Liver (tissue), 8 donors: ENCODE measurements at regions not wholly inside any gene's neighbourhood (a gene's known extent, or its start where the extent isn't known, plus 50 kb on each side); places are given as distances from the start of the nearest gene placed in this dataset.

Experiments
- DNase-seq: peaks from one replicate; pipeline ENCODE4 v3.0.0-alpha.2; 2017; ENCODE audit warnings: low spot score
- H3K27ac ChIP-seq, 2 donors: one replicate each; pipeline ENCODE4 v1.7.0; 2013; ENCODE audit warnings: inconsistent platforms in 2 of 2, low read length in 2 of 2, control low read depth in 1 of 2, low read depth in 1 of 2, mild to moderate bottlenecking in 1 of 2
- H3K27me3 ChIP-seq, 4 donors: one replicate each; pipeline versions ENCODE4 v1.6.1 to v1.7.0; 2013; ENCODE audit warnings: low read length in 3 of 4, inconsistent platforms in 1 of 4, mild to moderate bottlenecking in 1 of 4, moderate library complexity in 1 of 4; ENCODE audit not compliant: control insufficient read depth in 4 of 4, insufficient read depth in 4 of 4
- H3K36me3 ChIP-seq, 4 donors: one replicate each; pipeline versions ENCODE4 v1.6.1 to v1.7.0; 2013; ENCODE audit warnings: low read length in 3 of 4, mild to moderate bottlenecking in 3 of 4, low read depth in 1 of 4, moderate library complexity in 1 of 4; ENCODE audit not compliant: control insufficient read depth in 4 of 4, insufficient read depth in 3 of 4
- H3K4me1 ChIP-seq, 4 donors: one replicate each; pipeline versions ENCODE4 v1.6.1 to v1.7.0; 2013; ENCODE audit warnings: low read length in 3 of 4, mild to moderate bottlenecking in 3 of 4, moderate library complexity in 1 of 4; ENCODE audit not compliant: control insufficient read depth in 4 of 4, insufficient read depth in 4 of 4
- H3K4me3 ChIP-seq, 3 donors: one replicate each; pipeline versions ENCODE4 v1.6.1 to v1.7.0; 2013; ENCODE audit warnings: low read length in 3 of 3, control low read depth in 1 of 3, low read depth in 1 of 3, mild to moderate bottlenecking in 1 of 3
- H3K9ac ChIP-seq, 2 donors: one replicate each; pipeline ENCODE4 v1.7.0; 2013; ENCODE audit warnings: low read length in 2 of 2, mild to moderate bottlenecking in 2 of 2, moderate library complexity in 2 of 2, control low read depth in 1 of 2, low read depth in 1 of 2
- H3K9me3 ChIP-seq, 4 donors: one replicate each; pipeline versions ENCODE4 v1.6.1 to v1.7.0; 2013; ENCODE audit warnings: low read length in 3 of 4; ENCODE audit not compliant: control insufficient read depth in 4 of 4
- CTCF ChIP-seq: fragments of 150-350 bp; IDR thresholded peaks from 2 replicates; pipeline ENCODE4 v1.5.1; 2017; ENCODE audit warnings: improper control_type of control experiment, low read depth, low read length; ENCODE audit not compliant: missing input control
- EGR1 ChIP-seq, 2 donors: IDR thresholded peaks; 2 replicates each; pipeline ENCODE4 v1.6.1; 2016 to 2018; ENCODE audit warnings: antibody characterized with exemption in 2 of 2, low read depth in 2 of 2
- FOXA1 ChIP-seq: IDR thresholded peaks from 2 replicates; pipeline ENCODE4 v1.6.1; 2016; ENCODE audit warnings: antibody characterized with exemption
- FOXA2 ChIP-seq: IDR thresholded peaks from 2 replicates; pipeline ENCODE4 v1.6.1; 2016; ENCODE audit warnings: antibody characterized with exemption
- GABPA ChIP-seq, 2 donors: IDR thresholded peaks in 1 of 2; conservative IDR thresholded peaks in 1 of 2; 2 replicates each; pipeline ENCODE4 v1.6.1; 2016; ENCODE audit warnings: antibody characterized with exemption in 2 of 2, mild to moderate bottlenecking in 1 of 2, moderate library complexity in 1 of 2
- HNF4A ChIP-seq, 2 donors: conservative IDR thresholded peaks; 2 replicates each; pipeline ENCODE4 v1.6.1; 2016; ENCODE audit warnings: antibody characterized with exemption in 2 of 2, mild to moderate bottlenecking in 2 of 2
- HNF4G ChIP-seq: IDR thresholded peaks from 2 replicates; pipeline ENCODE4 v1.6.1; 2016; ENCODE audit warnings: antibody characterized with exemption
- JUND ChIP-seq, 2 donors: IDR thresholded peaks; 2 replicates each; pipeline ENCODE4 v1.6.1; 2016; ENCODE audit warnings: antibody characterized with exemption in 2 of 2
- NR2F2 ChIP-seq: IDR thresholded peaks from 2 replicates; pipeline ENCODE4 v1.6.1; 2016; ENCODE audit warnings: antibody characterized with exemption
- RAD21 ChIP-seq, 2 donors: IDR thresholded peaks; 2 replicates each; pipeline ENCODE4 v1.6.1; 2016; ENCODE audit warnings: antibody characterized with exemption in 2 of 2, mild to moderate bottlenecking in 2 of 2
- RXRA ChIP-seq, 2 donors: IDR thresholded peaks; 2 replicates each; pipeline ENCODE4 v1.6.1; 2017 to 2018; ENCODE audit warnings: antibody characterized with exemption in 2 of 2, mild to moderate bottlenecking in 1 of 2
- SP1 ChIP-seq: IDR thresholded peaks from 2 replicates; pipeline ENCODE4 v1.6.1; 2018; ENCODE audit warnings: antibody characterized with exemption, mild to moderate bottlenecking
- TAF1 ChIP-seq: conservative IDR thresholded peaks from 2 replicates; pipeline ENCODE4 v1.6.1; 2016; ENCODE audit warnings: antibody characterized with exemption, mild to moderate bottlenecking
- YY1 ChIP-seq: IDR thresholded peaks from 2 replicates; pipeline ENCODE4 v1.6.1; 2016; ENCODE audit warnings: antibody characterized with exemption, mild to moderate bottlenecking
- ZBTB33 ChIP-seq: IDR thresholded peaks from 2 replicates; pipeline ENCODE4 v1.6.1; 2016; ENCODE audit warnings: antibody characterized with exemption
- WGBS: extraction: QIAGEN DNeasy Blood & Tissue Kit; methylation state at CpG from one replicate; pipeline ENCODE4 v1.1.7; 2013; 5-methylcytosine and 5-hydroxymethylcytosine counted together
- TF ChIP-seq, protein P1 (sequence below): IDR thresholded peaks from 2 replicates; pipeline ENCODE4 v1.6.1; 2016; ENCODE audit warnings: antibody characterized with exemption
- TF ChIP-seq, protein P2 (sequence below): IDR thresholded peaks from 2 replicates; pipeline ENCODE4 v1.6.1; 2016; ENCODE audit warnings: antibody characterized with exemption
- TF ChIP-seq, protein P3 (sequence below): IDR thresholded peaks from 2 replicates; pipeline ENCODE4 v1.6.1; 2016; ENCODE audit warnings: antibody characterized with exemption, mild to moderate bottlenecking
- donor health status: healthy.
- donor health status: healthy.
- donor health status: healthy.
- donor health status: healthy.
- donor health status: healthy.

DNA sequence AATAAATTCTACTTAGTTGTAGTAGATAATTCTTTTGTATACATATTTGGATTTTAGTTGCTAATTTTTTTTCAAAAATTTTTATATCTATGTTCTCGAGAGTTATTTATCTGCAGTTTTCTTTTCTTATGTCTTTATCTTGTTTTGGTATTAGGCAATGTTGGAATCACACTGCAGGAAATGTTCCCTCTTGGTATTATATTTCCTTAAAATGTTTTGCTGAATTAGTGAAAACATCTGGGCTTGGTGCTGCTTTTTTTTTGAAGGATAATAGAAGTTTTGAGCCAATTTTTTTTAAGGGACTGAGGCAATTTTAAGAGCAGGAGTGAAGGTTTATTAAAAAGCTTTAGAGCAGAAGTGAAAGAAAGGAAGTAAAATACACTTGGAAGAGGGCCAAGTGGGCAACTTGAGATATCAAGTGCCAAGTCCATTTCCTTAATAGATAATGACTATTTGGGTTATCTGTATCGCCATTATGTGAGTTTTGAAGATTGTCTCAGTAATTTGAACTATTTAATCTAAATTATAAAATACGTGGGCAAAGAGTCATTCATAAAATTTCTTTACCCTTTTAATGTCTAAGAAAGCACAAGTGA lies 1390.1 kb upstream of the CDH8 start:
- 52% methylated on average over 3 of the region's 3 CpGs for WGBS
- H3K9me3 ChIP-seq: peaks cover 0 to 3% (median 0%) of the 10 kb centered on the region in 4 donors
- no peak overlapping the region for H3K9ac ChIP-seq
- DNase-seq: no peak
- no peaks in the 10 kb centered on the region for H3K4me1 ChIP-seq
- H3K27me3 ChIP-seq: no peaks in the 10 kb centered on the region
- H3K4me3 ChIP-seq: no peak overlapping the region
- no peaks in the 10 kb centered on the region for H3K36me3 ChIP-seq
- no peak overlapping the region for H3K27ac ChIP-seq
- TF ChIP-seq, protein P1, sequence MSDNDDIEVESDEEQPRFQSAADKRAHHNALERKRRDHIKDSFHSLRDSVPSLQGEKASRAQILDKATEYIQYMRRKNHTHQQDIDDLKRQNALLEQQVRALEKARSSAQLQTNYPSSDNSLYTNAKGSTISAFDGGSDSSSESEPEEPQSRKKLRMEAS: no peak
- TF ChIP-seq, protein P2, sequence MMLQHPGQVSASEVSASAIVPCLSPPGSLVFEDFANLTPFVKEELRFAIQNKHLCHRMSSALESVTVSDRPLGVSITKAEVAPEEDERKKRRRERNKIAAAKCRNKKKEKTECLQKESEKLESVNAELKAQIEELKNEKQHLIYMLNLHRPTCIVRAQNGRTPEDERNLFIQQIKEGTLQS: no peak
- no peak for TF ChIP-seq TAF1
- no peak for TF ChIP-seq EGR1 (IDR thresholded peaks at IDR 0.05; ENCODE audit: low read depth in 2 of 2)
- TF ChIP-seq GABPA (IDR thresholded peaks at IDR 0.05 in 1 of 2, conservative IDR thresholded peaks at IDR 0.05 in 1 of 2): no peak
- TF ChIP-seq FOXA2: no peak
- TF ChIP-seq RXRA (IDR thresholded peaks at IDR 0.05): no peak
- no peak for TF ChIP-seq RAD21 (IDR thresholded peaks at IDR 0.05)
- TF ChIP-seq HNF4G: no peak
- no peak for TF ChIP-seq NR2F2
- TF ChIP-seq YY1: no peak
- no peak for TF ChIP-seq FOXA1
- TF ChIP-seq JUND (IDR thresholded peaks at IDR 0.05): no peak
- no peak for TF ChIP-seq ZBTB33

GRCh38 chr16:63422715-63423114 lies 1386.5 kb upstream of the CDH8 start:
- DNase-seq: no peak
- 82% methylated on average over 2 of the region's 2 CpGs for WGBS

More at GRCh38 chr16:63422715-63423114, 1386.5 kb upstream of the CDH8 start:
- no peaks in the 10 kb centered on the region for H3K36me3 ChIP-seq
- no peak overlapping the region for H3K27ac ChIP-seq
- no peaks in the 10 kb centered on the region for H3K4me1 ChIP-seq
- no peak overlapping the region for H3K9ac ChIP-seq
- peaks cover 0 to 3% (median 0%) of the 10 kb centered on the region in 4 donors for H3K9me3 ChIP-seq
- H3K4me3 ChIP-seq: no peak overlapping the region
- H3K27me3 ChIP-seq: no peaks in the 10 kb centered on the region
- TF ChIP-seq, protein P3, sequence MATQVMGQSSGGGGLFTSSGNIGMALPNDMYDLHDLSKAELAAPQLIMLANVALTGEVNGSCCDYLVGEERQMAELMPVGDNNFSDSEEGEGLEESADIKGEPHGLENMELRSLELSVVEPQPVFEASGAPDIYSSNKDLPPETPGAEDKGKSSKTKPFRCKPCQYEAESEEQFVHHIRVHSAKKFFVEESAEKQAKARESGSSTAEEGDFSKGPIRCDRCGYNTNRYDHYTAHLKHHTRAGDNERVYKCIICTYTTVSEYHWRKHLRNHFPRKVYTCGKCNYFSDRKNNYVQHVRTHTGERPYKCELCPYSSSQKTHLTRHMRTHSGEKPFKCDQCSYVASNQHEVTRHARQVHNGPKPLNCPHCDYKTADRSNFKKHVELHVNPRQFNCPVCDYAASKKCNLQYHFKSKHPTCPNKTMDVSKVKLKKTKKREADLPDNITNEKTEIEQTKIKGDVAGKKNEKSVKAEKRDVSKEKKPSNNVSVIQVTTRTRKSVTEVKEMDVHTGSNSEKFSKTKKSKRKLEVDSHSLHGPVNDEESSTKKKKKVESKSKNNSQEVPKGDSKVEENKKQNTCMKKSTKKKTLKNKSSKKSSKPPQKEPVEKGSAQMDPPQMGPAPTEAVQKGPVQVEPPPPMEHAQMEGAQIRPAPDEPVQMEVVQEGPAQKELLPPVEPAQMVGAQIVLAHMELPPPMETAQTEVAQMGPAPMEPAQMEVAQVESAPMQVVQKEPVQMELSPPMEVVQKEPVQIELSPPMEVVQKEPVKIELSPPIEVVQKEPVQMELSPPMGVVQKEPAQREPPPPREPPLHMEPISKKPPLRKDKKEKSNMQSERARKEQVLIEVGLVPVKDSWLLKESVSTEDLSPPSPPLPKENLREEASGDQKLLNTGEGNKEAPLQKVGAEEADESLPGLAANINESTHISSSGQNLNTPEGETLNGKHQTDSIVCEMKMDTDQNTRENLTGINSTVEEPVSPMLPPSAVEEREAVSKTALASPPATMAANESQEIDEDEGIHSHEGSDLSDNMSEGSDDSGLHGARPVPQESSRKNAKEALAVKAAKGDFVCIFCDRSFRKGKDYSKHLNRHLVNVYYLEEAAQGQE: no peak
- no peak for TF ChIP-seq HNF4G
- no peak for TF ChIP-seq FOXA2
- no peak for TF ChIP-seq YY1
- TF ChIP-seq CTCF: no peak
- no peak for TF ChIP-seq GABPA (IDR thresholded peaks at IDR 0.05 in 1 of 2, conservative IDR thresholded peaks at IDR 0.05 in 1 of 2)
- TF ChIP-seq HNF4A (conservative IDR thresholded peaks at IDR 0.05): no peak
- TF ChIP-seq TAF1: no peak
- no peak for TF ChIP-seq JUND (IDR thresholded peaks at IDR 0.05)
- no peak for TF ChIP-seq ZBTB33
- no peak for TF ChIP-seq NR2F2
- TF ChIP-seq, protein P1: no peak
- TF ChIP-seq SP1: no peak
- no peak for TF ChIP-seq RAD21 (IDR thresholded peaks at IDR 0.05)
- no peak for TF ChIP-seq RXRA (IDR thresholded peaks at IDR 0.05)
- TF ChIP-seq EGR1 (IDR thresholded peaks at IDR 0.05; ENCODE audit: low read depth in 2 of 2): no peak
- TF ChIP-seq, protein P2: no peak
